ENCODE measurements at regions not wholly inside any gene's neighbourhood (a gene's known extent, or its start where the extent isn't known, plus 50 kb on each side); places are given as distances from the start of the nearest gene placed in this dataset.
A peak's percentile ranks its signal among the peaks of the same experiment; 100 is the strongest.

DNA sequence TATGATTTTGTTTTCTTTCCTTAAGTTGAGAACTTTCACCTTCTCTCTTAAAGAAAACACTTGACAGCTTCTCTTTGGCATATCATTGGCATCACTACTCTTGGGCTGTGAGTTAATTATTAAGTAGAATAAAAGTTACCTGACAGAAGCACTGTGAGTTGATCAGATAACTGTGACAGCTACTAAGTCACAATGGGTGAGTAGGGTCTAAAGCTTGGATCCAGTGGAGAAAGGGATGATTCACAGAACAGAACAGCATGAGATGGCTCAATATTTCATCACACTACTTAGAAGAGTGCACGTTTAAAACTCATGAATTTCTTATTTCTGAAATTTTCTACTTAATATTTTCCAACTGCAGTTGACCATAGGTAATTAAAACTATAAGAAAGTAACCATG, 268.5 kb upstream of the NMUR2 start:
- Mint-ChIP-seq H3K36me3 (ENCODE audit: insufficient read depth, unreplicated experiment) (no peaks in the 10 kb centered on the region), H3K27me3 (ENCODE audit: insufficient read depth, unreplicated experiment) (no peaks in the 10 kb centered on the region), H3K9me3 (ENCODE audit: unreplicated experiment) (no peaks in the 10 kb centered on the region), H3K4me3 (ENCODE audit: unreplicated experiment) (no peak overlapping the region), H3K4me1 (ENCODE audit: insufficient read depth, unreplicated experiment) (no peaks in the 10 kb centered on the region), H3K27ac (ENCODE audit: low read depth, unreplicated experiment) (no peak overlapping the region)
- BruUV-seq (replicated peaks): no TSS peak
- DNase-seq (ENCODE audit: unreplicated experiment): peak; percentile 29
- ChIA-PET CTCF (no interaction called here), POLR2A (interaction anchor here (0.6 to 1.0 kb wide), 2 partner anchors 12 to 23 kb away, joined by 3 to 4 read pairs; no protein-coding TSS in a partner anchor)
- intact Hi-C loops (cut with micrococcal nuclease): no loop called here
- no peak for TF ChIP-seq CTCF (IDR thresholded peaks at IDR 0.05; ENCODE audit: unreplicated experiment)

- DNase-seq (ENCODE audit: unreplicated experiment): no peak
- Mint-ChIP-seq H3K4me3 (ENCODE audit: unreplicated experiment) (no peak overlapping the region), H3K4me1 (ENCODE audit: insufficient read depth, unreplicated experiment) (no peaks in the 10 kb centered on the region), H3K9me3 (ENCODE audit: unreplicated experiment) (no peaks in the 10 kb centered on the region), H3K36me3 (ENCODE audit: insufficient read depth, unreplicated experiment) (no peaks in the 10 kb centered on the region), H3K27me3 (ENCODE audit: insufficient read depth, unreplicated experiment) (no peaks in the 10 kb centered on the region), H3K27ac (ENCODE audit: low read depth, unreplicated experiment) (no peak overlapping the region)
- ChIA-PET CTCF (no interaction called here), POLR2A (interaction anchor here (1.1 kb wide), 1 partner anchor 21 kb away, joined by 5 read pairs; no protein-coding TSS in a partner anchor)
- intact Hi-C loops (cut with micrococcal nuclease): no loop called here
- no peak for TF ChIP-seq CTCF (IDR thresholded peaks at IDR 0.05; ENCODE audit: unreplicated experiment)
- no TSS peak for BruUV-seq (replicated peaks)
Measured at GRCh38 chr5:152674403-152674802, 269.3 kb upstream of the NMUR2 start.

DNA sequence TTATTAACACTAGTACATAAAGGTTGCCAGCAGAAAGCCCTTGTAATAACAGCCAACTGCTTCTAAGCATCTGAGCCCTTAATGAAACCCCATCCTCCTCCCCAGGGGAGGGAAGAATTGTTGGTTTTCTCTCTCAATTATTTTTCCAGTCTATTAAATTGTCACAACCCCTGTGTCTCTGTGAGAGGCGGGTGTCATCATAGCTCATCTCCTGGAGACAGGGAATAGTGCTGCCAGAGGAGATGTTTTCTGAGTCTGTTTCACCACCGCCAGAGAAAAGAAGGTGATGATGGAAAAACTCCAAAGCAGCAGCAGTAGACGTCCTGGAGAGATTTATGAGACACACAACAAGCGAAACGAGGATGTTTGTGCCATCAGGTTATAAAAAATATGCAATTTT, 271.1 kb upstream of the NMUR2 start:
- TF ChIP-seq CTCF (IDR thresholded peaks at IDR 0.05; ENCODE audit: unreplicated experiment): no peak
- no peak overlapping the region for H3K27ac Mint-ChIP-seq (ENCODE audit: low read depth, unreplicated experiment)
- intact Hi-C loops (cut with micrococcal nuclease): no loop called here
- no peaks in the 10 kb centered on the region for H3K4me1 Mint-ChIP-seq (ENCODE audit: insufficient read depth, unreplicated experiment)
- no peak overlapping the region for H3K4me3 Mint-ChIP-seq (ENCODE audit: unreplicated experiment)
- no peaks in the 10 kb centered on the region for H3K9me3 Mint-ChIP-seq (ENCODE audit: unreplicated experiment)
- no peak for DNase-seq (ENCODE audit: unreplicated experiment)
- CTCF ChIA-PET: interaction anchor here (0.5 to 1.2 kb wide), 3 partner anchors 119 to 884 kb away, joined by 3 to 4 read pairs (median 3); no protein-coding TSS in a partner anchor
- POLR2A ChIA-PET: interaction anchor here (1.5 kb wide), 1 partner anchor 12 kb away, joined by 5 read pairs; no protein-coding TSS in a partner anchor
- H3K27me3 Mint-ChIP-seq (ENCODE audit: insufficient read depth, unreplicated experiment): no peaks in the 10 kb centered on the region
- H3K36me3 Mint-ChIP-seq (ENCODE audit: insufficient read depth, unreplicated experiment): no peaks in the 10 kb centered on the region
- BruUV-seq (replicated peaks): no TSS peak

- Mint-ChIP-seq H3K27ac (ENCODE audit: low read depth, unreplicated experiment) (no peak overlapping the region), H3K27me3 (ENCODE audit: insufficient read depth, unreplicated experiment) (no peaks in the 10 kb centered on the region), H3K36me3 (ENCODE audit: insufficient read depth, unreplicated experiment) (no peaks in the 10 kb centered on the region), H3K9me3 (ENCODE audit: unreplicated experiment) (peaks cover 26% of the 10 kb centered on the region), H3K4me3 (ENCODE audit: unreplicated experiment) (no peak overlapping the region), H3K4me1 (ENCODE audit: insufficient read depth, unreplicated experiment) (peaks cover under 1% of the 10 kb centered on the region)
- no peak for TF ChIP-seq CTCF (IDR thresholded peaks at IDR 0.05; ENCODE audit: unreplicated experiment)
- POLR2A ChIA-PET: no interaction called here
- BruUV-seq (replicated peaks): no TSS peak
- intact Hi-C loops (cut with micrococcal nuclease): no loop called here
- DNase-seq (ENCODE audit: unreplicated experiment): no peak
- CTCF ChIA-PET: interaction anchor here (1.2 kb wide), 1 partner anchor 125 kb away, joined by 4 read pairs; no protein-coding TSS in a partner anchor
Measured at GRCh38 chr5:152683205-152683604, 278.1 kb upstream of the NMUR2 start.
